Transverse colon (tissue), 4 donors: ENCODE measurements at regions not wholly inside any gene's neighbourhood (a gene's known extent, or its start where the extent isn't known, plus 50 kb on each side); places are given as distances from the start of the nearest gene placed in this dataset.

Experiments used
- EP300 ChIP-seq: sonication (generic); formaldehyde crosslinking; IDR thresholded peaks from one replicate; pipeline ENCODE4 v1.6.1; 2017; ENCODE audit warnings: antibody characterized with exemption, low read depth
- POLR2A ChIP-seq: fragments of 450-650 bp; IDR thresholded peaks from one replicate; pipeline ENCODE4 v1.6.1; 2016; ENCODE audit warnings: antibody characterized with exemption, mild to moderate bottlenecking, moderate library complexity
- POLR2AphosphoS5 ChIP-seq, 3 donors: sonication (generic); formaldehyde crosslinking; IDR thresholded peaks; one replicate each; pipeline ENCODE4 v1.6.1; 2016; ENCODE audit warnings: antibody characterized with exemption in 3 of 3
- TF ChIP-seq, protein P1 (sequence below), 5 experiments: fragments of 200-600 bp in 3 of 5; fragments of 450-650 bp in 2 of 5; sonication (generic) in 3 of 5; IDR thresholded peaks; 1 replicate in 2 of 5; 2 replicates in 3 of 5; pipeline ENCODE4 v1.5.1; 2016 to 2017; ENCODE audit warnings: antibody characterized with exemption in 5 of 5, inconsistent platforms in 3 of 5, mild to moderate bottlenecking in 2 of 5, moderate library complexity in 1 of 5

DNA sequence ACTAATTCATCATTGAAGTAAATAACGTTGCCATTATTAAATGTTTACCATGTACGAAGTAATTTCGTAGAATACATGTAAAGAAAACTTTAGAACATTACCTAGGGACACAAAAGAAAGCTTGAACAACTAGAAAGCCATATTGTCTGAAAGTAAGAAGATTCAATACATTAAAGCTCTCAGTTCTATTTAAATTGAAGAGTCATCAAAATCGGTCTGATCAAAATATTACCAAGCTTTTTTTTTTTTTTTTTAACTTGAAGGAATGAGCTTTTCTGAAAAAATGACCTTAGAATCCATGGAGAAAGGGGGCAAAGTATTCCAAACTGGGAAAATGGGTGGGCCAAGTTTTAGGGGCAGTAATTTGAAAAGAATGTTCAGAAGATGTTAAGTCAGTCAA lies 300.8 kb downstream of the GPD2 start:
- TF ChIP-seq POLR2A (no peak), EP300 (no peak), POLR2AphosphoS5 (IDR thresholded peaks at IDR 0.05) (no peak)
- TF ChIP-seq, protein P1, sequence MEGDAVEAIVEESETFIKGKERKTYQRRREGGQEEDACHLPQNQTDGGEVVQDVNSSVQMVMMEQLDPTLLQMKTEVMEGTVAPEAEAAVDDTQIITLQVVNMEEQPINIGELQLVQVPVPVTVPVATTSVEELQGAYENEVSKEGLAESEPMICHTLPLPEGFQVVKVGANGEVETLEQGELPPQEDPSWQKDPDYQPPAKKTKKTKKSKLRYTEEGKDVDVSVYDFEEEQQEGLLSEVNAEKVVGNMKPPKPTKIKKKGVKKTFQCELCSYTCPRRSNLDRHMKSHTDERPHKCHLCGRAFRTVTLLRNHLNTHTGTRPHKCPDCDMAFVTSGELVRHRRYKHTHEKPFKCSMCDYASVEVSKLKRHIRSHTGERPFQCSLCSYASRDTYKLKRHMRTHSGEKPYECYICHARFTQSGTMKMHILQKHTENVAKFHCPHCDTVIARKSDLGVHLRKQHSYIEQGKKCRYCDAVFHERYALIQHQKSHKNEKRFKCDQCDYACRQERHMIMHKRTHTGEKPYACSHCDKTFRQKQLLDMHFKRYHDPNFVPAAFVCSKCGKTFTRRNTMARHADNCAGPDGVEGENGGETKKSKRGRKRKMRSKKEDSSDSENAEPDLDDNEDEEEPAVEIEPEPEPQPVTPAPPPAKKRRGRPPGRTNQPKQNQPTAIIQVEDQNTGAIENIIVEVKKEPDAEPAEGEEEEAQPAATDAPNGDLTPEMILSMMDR (IDR thresholded peaks at IDR 0.05) = no peak
